ENCODE measurements at regions not wholly inside any gene's neighbourhood (a gene's known extent, or its start where the extent isn't known, plus 50 kb on each side); places are given as distances from the start of the nearest gene placed in this dataset.
"Not testable (repeated sequence)": the region's sequence is repeated elsewhere in the genome, so short reads cannot be mapped to it uniquely, and the experiment has no call there.

GRCh38 chr9:1930245-1930736, 84.9 kb upstream of the SMARCA2 start:
- not testable (repeated sequence) for TF ChIP-seq CTCF (IDR thresholded peaks at IDR 0.05; ENCODE audit: poor library complexity); EZH2 (IDR thresholded peaks at IDR 0.05; ENCODE audit: borderline replicate concordance)

Data from hepatocyte (in vitro differentiated cells).